ENCODE measurements at regions not wholly inside any gene's neighbourhood (a gene's known extent, or its start where the extent isn't known, plus 50 kb on each side); places are given as distances from the start of the nearest gene placed in this dataset.

DNA sequence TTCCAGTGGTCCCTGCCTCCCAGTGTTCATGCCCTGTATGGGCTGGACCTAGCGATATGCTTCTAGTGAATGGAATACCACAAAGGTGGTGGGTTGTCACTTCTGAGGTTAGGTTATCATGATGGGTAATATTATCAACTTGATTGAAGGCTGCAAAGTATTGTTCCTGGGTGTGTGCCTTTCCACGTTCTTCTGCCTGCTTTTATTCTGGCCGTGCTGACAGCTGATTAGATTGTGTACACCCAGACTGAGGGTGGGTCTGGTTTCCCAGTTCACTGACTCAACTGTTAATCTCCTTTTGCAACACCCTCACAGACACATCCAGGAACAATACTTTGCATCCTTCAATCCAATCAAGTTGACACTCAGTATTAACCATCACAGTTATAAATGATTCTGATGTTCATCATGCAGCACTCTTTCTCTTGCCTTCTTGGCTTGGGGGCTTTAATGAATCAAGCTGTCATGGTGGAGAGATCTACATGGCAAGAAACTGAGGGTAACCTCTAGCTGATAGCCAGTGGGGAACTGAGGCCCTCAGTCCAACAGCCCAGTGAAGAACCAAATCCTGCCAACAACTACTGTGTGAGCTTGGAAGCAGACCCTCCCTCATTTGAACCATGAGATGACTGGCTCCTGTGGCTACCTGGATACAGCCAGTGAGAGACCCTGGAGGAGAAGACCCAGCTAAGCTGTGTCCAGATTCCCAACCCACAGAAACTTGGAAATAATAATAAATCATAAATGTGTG is 63.0 kb upstream of the CELF4 start:
- TF ChIP-seq JUND (IDR thresholded peaks at IDR 0.05; ENCODE audit: low read depth, low read length) (no peak), PBX3 (IDR thresholded peaks at IDR 0.05; ENCODE audit: insufficient replicate concordance, low read depth, low read length) (no peak), CTCF (IDR thresholded peaks at IDR 0.05 in 2 of 3, conservative IDR thresholded peaks at IDR 0.05 in 1 of 3; ENCODE audit: control insufficient read depth in 2 of 3, extremely low read depth in 1 of 3, insufficient read depth in 1 of 3, low read depth in 3 of 3, low read length in 3 of 3) (no peak)
- TF ChIP-seq, protein P1, sequence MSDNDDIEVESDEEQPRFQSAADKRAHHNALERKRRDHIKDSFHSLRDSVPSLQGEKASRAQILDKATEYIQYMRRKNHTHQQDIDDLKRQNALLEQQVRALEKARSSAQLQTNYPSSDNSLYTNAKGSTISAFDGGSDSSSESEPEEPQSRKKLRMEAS (IDR thresholded peaks at IDR 0.05; ENCODE audit: low read depth, low read length): no peak

Data from GM12878 (cell line).